GM18502 (cell line): ENCODE measurements at regions not wholly inside any gene's neighbourhood (a gene's known extent, or its start where the extent isn't known, plus 50 kb on each side); places are given as distances from the start of the nearest gene placed in this dataset.
"Not testable (repeated sequence)": the region's sequence is repeated elsewhere in the genome, so short reads cannot be mapped to it uniquely, and the experiment has no call there.

Experiments used
- ATAC-seq: cut with Tn5 transposase; IDR thresholded peaks from one replicate; pipeline ENCODE4 v1.9.1; 2021; ENCODE audit warnings: mild to moderate bottlenecking; ENCODE audit not compliant: unreplicated experiment, poor library complexity

GRCh38 chr12:91777268-91777992, 368.2 kb downstream of the BTG1 start:
- no peak for ATAC-seq

- ATAC-seq = no peak
Measured at GRCh38 chr12:91774434-91774921, 371.2 kb downstream of the BTG1 start.

GRCh38 chr12:91773749-91774429, 371.8 kb downstream of the BTG1 start:
- ATAC-seq = no peak

- no peak for ATAC-seq
Measured at GRCh38 chr12:91772411-91772810, 373.2 kb downstream of the BTG1 start.

- ATAC-seq = no peak
Measured at GRCh38 chr12:91769736-91770135, 375.9 kb downstream of the BTG1 start.

- ATAC-seq = no peak
Measured at GRCh38 chr12:91767237-91767636, 378.4 kb downstream of the BTG1 start.

GRCh38 chr12:91766454-91766853, 379.2 kb downstream of the BTG1 start:
- no peak for ATAC-seq

- no peak for ATAC-seq
Measured at GRCh38 chr12:91763654-91764370, 381.8 kb downstream of the BTG1 start.

- no peak for ATAC-seq
Measured at GRCh38 chr12:91753649-91754048, 392.0 kb downstream of the BTG1 start.

GRCh38 chr12:91746976-91747375, 398.7 kb downstream of the BTG1 start:
- no peak for ATAC-seq

GRCh38 chr12:91744597-91744996, 401.0 kb downstream of the BTG1 start:
- no peak for ATAC-seq

- no peak for ATAC-seq
Measured at GRCh38 chr12:91743704-91744321, 401.8 kb downstream of the BTG1 start.

- ATAC-seq = no peak
Measured at GRCh38 chr12:91743280-91743679, 402.4 kb downstream of the BTG1 start.

- no peak for ATAC-seq
Measured at GRCh38 chr12:91741932-91742331, 403.7 kb downstream of the BTG1 start.

- ATAC-seq = not testable (repeated sequence)
Measured at GRCh38 chr12:91733846-91734245, 411.8 kb downstream of the BTG1 start.

GRCh38 chr12:91732086-91732485, 413.6 kb downstream of the BTG1 start:
- ATAC-seq = no peak

- ATAC-seq = no peak
Measured at GRCh38 chr12:91729543-91729942, 416.1 kb downstream of the BTG1 start.

- ATAC-seq = no peak
Measured at GRCh38 chr12:91723191-91723590, 422.5 kb downstream of the BTG1 start.

GRCh38 chr12:91722072-91722471, 423.6 kb downstream of the BTG1 start:
- ATAC-seq = peak; percentile 59

- ATAC-seq = no peak
Measured at GRCh38 chr12:91721023-91721422, 424.6 kb downstream of the BTG1 start.

- ATAC-seq = no peak
Measured at GRCh38 chr12:91718326-91718725, 427.3 kb downstream of the BTG1 start.
